ENCODE measurements at regions not wholly inside any gene's neighbourhood (a gene's known extent, or its start where the extent isn't known, plus 50 kb on each side); places are given as distances from the start of the nearest gene placed in this dataset.
"Not testable (repeated sequence)": the region's sequence is repeated elsewhere in the genome, so short reads cannot be mapped to it uniquely, and the experiment has no call there.

GRCh38 chr3:124143047-124143446 is 151.1 kb upstream of the ROPN1 start:
- H3K36me3 ChIP-seq (ENCODE audit: control insufficient read depth, insufficient read depth, low read length) = no peaks in the 10 kb centered on the region
- no peak for DNase-seq (ENCODE audit: low read depth)
- no peak for FAIRE-seq
- TF ChIP-seq CTCF (IDR thresholded peaks at IDR 0.05; ENCODE audit: insufficient read depth, low read length, severe bottlenecking) = no peak
- H3K27me3 ChIP-seq (ENCODE audit: control insufficient read depth, insufficient read depth, low read length) = peaks cover 7% of the 10 kb centered on the region
- no peak overlapping the region for H3K4me3 ChIP-seq (ENCODE audit: low read depth, low read length)

GRCh38 chr3:124144035-124144814 is 152.3 kb upstream of the ROPN1 start:
- FAIRE-seq (no peak), DNase-seq (ENCODE audit: low read depth) (no peak)
- Histone ChIP-seq H3K4me3 (ENCODE audit: low read depth, low read length) (no peak overlapping the region), H3K27me3 (ENCODE audit: control insufficient read depth, insufficient read depth, low read length) (peaks cover 6% of the 10 kb centered on the region), H3K36me3 (ENCODE audit: control insufficient read depth, insufficient read depth, low read length) (no peaks in the 10 kb centered on the region)
- no peak for TF ChIP-seq CTCF (IDR thresholded peaks at IDR 0.05; ENCODE audit: insufficient read depth, low read length, severe bottlenecking)

DNA sequence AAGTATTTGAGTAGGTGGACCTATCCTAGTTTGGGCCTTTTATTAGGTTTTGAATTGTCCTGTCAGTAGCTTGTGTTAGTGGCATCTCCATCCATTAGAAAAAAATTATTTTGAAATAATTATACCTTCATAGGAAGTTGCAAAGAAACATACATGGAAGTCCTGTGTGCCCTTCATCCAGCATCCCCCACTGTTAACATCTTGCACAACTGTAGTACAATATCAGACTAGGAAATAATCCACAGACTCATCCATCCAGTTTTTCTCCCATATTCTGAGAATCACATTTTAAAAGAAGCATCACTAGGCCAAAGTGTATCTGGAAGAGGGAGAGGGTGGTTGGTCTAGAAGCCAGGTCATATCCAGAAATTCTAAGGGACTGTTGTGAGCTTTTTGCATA is 155.5 kb upstream of the ROPN1 start:
- FAIRE-seq (no peak), DNase-seq (ENCODE audit: low read depth) (no peak)
- H3K27me3 ChIP-seq (ENCODE audit: control insufficient read depth, insufficient read depth, low read length) = peaks cover 4% of the 10 kb centered on the region
- H3K4me3 ChIP-seq (ENCODE audit: low read depth, low read length) = no peak overlapping the region
- TF ChIP-seq CTCF (IDR thresholded peaks at IDR 0.05; ENCODE audit: insufficient read depth, low read length, severe bottlenecking) = no peak
- no peaks in the 10 kb centered on the region for H3K36me3 ChIP-seq (ENCODE audit: control insufficient read depth, insufficient read depth, low read length)

DNA sequence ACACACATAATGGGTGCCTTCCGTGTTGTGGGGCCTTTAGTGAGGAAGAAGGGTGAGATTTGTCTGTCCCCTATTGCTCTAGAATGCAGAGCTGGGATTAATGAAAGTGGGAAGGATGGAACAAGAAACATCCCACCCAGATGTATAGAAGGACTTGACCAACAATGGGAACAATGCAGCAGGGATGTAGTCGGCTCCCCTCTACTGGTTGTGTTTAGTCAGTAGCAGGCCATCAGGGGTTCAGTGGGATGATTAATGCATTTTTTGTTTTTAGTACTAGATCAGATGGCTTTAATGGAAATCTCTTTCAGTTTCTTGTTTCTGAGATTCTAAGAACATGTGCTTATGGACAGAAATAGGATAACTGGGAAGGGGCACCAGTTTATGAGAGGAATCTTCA is 156.0 kb upstream of the ROPN1 start:
- FAIRE-seq (no peak), DNase-seq (ENCODE audit: low read depth) (no peak)
- no peak overlapping the region for H3K4me3 ChIP-seq (ENCODE audit: low read depth, low read length)
- no peak for TF ChIP-seq CTCF (IDR thresholded peaks at IDR 0.05; ENCODE audit: insufficient read depth, low read length, severe bottlenecking)
- H3K27me3 ChIP-seq (ENCODE audit: control insufficient read depth, insufficient read depth, low read length) = peaks cover 4% of the 10 kb centered on the region
- no peaks in the 10 kb centered on the region for H3K36me3 ChIP-seq (ENCODE audit: control insufficient read depth, insufficient read depth, low read length)

GRCh38 chr3:124149081-124149480 is 157.2 kb upstream of the ROPN1 start:
- no peak for TF ChIP-seq CTCF (IDR thresholded peaks at IDR 0.05; ENCODE audit: insufficient read depth, low read length, severe bottlenecking)
- Histone ChIP-seq H3K36me3 (ENCODE audit: control insufficient read depth, insufficient read depth, low read length) (no peaks in the 10 kb centered on the region), H3K4me3 (ENCODE audit: low read depth, low read length) (no peak overlapping the region), H3K27me3 (ENCODE audit: control insufficient read depth, insufficient read depth, low read length) (peaks cover 4% of the 10 kb centered on the region)
- no peak for FAIRE-seq
- no peak for DNase-seq (ENCODE audit: low read depth)

- TF ChIP-seq CTCF (IDR thresholded peaks at IDR 0.05; ENCODE audit: insufficient read depth, low read length, severe bottlenecking) = no peak
- no peak for FAIRE-seq
- peaks cover 4% of the 10 kb centered on the region for H3K27me3 ChIP-seq (ENCODE audit: control insufficient read depth, insufficient read depth, low read length)
- H3K4me3 ChIP-seq (ENCODE audit: low read depth, low read length) = no peak overlapping the region
- no peaks in the 10 kb centered on the region for H3K36me3 ChIP-seq (ENCODE audit: control insufficient read depth, insufficient read depth, low read length)
- DNase-seq (ENCODE audit: low read depth) = no peak
Measured at GRCh38 chr3:124149771-124150170, 157.8 kb upstream of the ROPN1 start.

- FAIRE-seq; H3K4me3 ChIP-seq (ENCODE audit: low read depth, low read length); H3K27me3 ChIP-seq (ENCODE audit: control insufficient read depth, insufficient read depth, low read length); DNase-seq (ENCODE audit: low read depth); H3K36me3 ChIP-seq (ENCODE audit: control insufficient read depth, insufficient read depth, low read length): not testable (repeated sequence)
Measured at GRCh38 chr3:124152891-124153290, 161.0 kb upstream of the ROPN1 start.

Data from bronchial epithelial cell (primary cell).